Neural progenitor cell (in vitro differentiated cells): ENCODE measurements at regions not wholly inside any gene's neighbourhood (a gene's known extent, or its start where the extent isn't known, plus 50 kb on each side); places are given as distances from the start of the nearest gene placed in this dataset.
"Not testable (repeated sequence)": the region's sequence is repeated elsewhere in the genome, so short reads cannot be mapped to it uniquely, and the experiment has no call there.

ENCODE experiments used
- DNase-seq: peaks from one replicate; pipeline ENCODE4 v3.0.0-alpha.2; 2016; ENCODE audit warnings: low spot score
- H2AFZ ChIP-seq: fragments of 200-600 bp; sonication (generic); replicated peaks from 2 replicates; pipeline ENCODE4 v1.6.1; 2016; ENCODE audit warnings: antibody characterized with exemption
- H3F3A ChIP-seq: fragments of 200-600 bp; sonication (generic); 2 replicates; pipeline ENCODE4 v1.6.1; 2016; ENCODE audit warnings: antibody characterized with exemption, low read depth
- H3K27ac ChIP-seq: fragments of 200-600 bp; sonication (generic); 2 replicates; pipeline ENCODE4 v1.5.1; 2016; ENCODE audit warnings: mild to moderate bottlenecking
- H3K27me3 ChIP-seq: fragments of 200-600 bp; sonication (generic); 2 replicates; pipeline ENCODE4 v1.6.1; 2016; ENCODE audit warnings: mild to moderate bottlenecking, moderate library complexity
- H3K36me3 ChIP-seq: fragments of 200-600 bp; sonication (generic); 2 replicates; pipeline ENCODE4 v1.5.1; 2016
- H3K4me1 ChIP-seq: fragments of 200-600 bp; sonication (generic); 2 replicates; pipeline ENCODE4 v1.6.1; 2016; ENCODE audit warnings: mixed run types
- H3K4me2 ChIP-seq: fragments of 200-600 bp; sonication (generic); 2 replicates; pipeline ENCODE4 v1.6.1; 2016
- H3K4me3 ChIP-seq: fragments of 200-600 bp; sonication (generic); 2 replicates; pipeline ENCODE4 v1.5.1; 2016
- H3K79me2 ChIP-seq: fragments of 200-600 bp; sonication (generic); 2 replicates; pipeline ENCODE4 v1.6.1; 2016; ENCODE audit warnings: low read depth
- H3K9ac ChIP-seq: fragments of 200-600 bp; sonication (generic); 2 replicates; pipeline ENCODE4 v1.6.1; 2016
- H3K9me3 ChIP-seq: fragments of 200-600 bp; sonication (generic); 2 replicates; pipeline ENCODE4 v1.5.1; 2016; ENCODE audit warnings: low read depth
- H4K20me1 ChIP-seq: fragments of 200-600 bp; sonication (generic); 2 replicates; pipeline ENCODE4 v1.6.1; 2016; ENCODE audit warnings: low read depth
- H3K27ac Mint-ChIP-seq: 3 replicates; pipeline ENCODE4 v1.8.0; 2021; ENCODE audit warnings: mixed read lengths
- H3K27me3 Mint-ChIP-seq: 2 replicates; pipeline ENCODE4 v1.8.0; 2022; ENCODE audit warnings: low read depth, mild to moderate bottlenecking, inconsistent platforms, moderate library complexity, mixed read lengths; ENCODE audit not compliant: insufficient read depth
- H3K36me3 Mint-ChIP-seq: 3 replicates; pipeline ENCODE4 v1.8.0; 2021; ENCODE audit warnings: mixed read lengths
- H3K4me1 Mint-ChIP-seq: 3 replicates; pipeline ENCODE4 v1.8.0; 2021; ENCODE audit warnings: mixed read lengths
- H3K4me3 Mint-ChIP-seq: 3 replicates; pipeline ENCODE4 v1.8.0; 2021; ENCODE audit warnings: mild to moderate bottlenecking, moderate library complexity, mixed read lengths
- H3K9me3 Mint-ChIP-seq: 3 replicates; pipeline ENCODE4 v1.8.0; 2020; ENCODE audit warnings: mixed read lengths
- EZH2 ChIP-seq: fragments of 200-600 bp; sonication (generic); IDR thresholded peaks from 2 replicates; pipeline ENCODE4 v1.6.1; 2017; ENCODE audit warnings: antibody characterized with exemption, mild to moderate bottlenecking, moderate library complexity
- EZH2phosphoT487 ChIP-seq: fragments of 200-600 bp; sonication (generic); IDR thresholded peaks from 2 replicates; pipeline ENCODE4 v1.6.1; 2017; ENCODE audit warnings: antibody characterized with exemption
- TF ChIP-seq, protein P1 (sequence below): fragments of 200-600 bp; sonication (generic); IDR thresholded peaks from 2 replicates; pipeline ENCODE4 v1.5.1; 2017; ENCODE audit warnings: antibody characterized with exemption, mild to moderate bottlenecking

DNA sequence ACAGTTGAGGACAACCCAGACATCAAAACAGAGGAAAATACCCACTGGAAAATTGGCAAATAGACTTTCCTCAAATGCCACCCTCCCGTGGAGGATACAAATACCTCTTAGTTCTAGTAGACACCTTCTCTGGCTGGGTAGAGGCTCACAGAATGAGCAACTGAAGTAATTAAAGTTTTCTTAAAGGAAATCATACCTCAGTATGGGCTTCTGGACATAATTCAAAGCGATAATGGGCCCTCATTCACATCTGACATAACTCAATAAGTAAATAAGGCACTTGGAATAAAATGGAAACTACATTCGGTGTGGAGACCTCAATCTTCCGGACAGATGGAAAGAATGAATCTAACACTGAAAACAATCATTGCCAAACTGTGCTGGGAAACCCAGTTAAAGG lies 115.2 kb upstream of the PLCL2 start:
- Histone ChIP-seq H3K4me2 (no peak overlapping the region), H4K20me1 (no peaks in the 10 kb centered on the region), H3K36me3 (no peaks in the 10 kb centered on the region), H3K9me3 (no peaks in the 10 kb centered on the region), H2AFZ (no peak overlapping the region), H3K27me3 (no peaks in the 10 kb centered on the region), H3K79me2 (no peaks in the 10 kb centered on the region), H3K27ac (no peak overlapping the region), H3K9ac (no peak overlapping the region), H3K4me1 (peaks cover 33% of the 10 kb centered on the region), H3F3A (peaks cover 22% of the 10 kb centered on the region), H3K4me3 (no peak overlapping the region)
- TF ChIP-seq EZH2phosphoT487 (no peak), EZH2 (no peak)
- TF ChIP-seq, protein P1, sequence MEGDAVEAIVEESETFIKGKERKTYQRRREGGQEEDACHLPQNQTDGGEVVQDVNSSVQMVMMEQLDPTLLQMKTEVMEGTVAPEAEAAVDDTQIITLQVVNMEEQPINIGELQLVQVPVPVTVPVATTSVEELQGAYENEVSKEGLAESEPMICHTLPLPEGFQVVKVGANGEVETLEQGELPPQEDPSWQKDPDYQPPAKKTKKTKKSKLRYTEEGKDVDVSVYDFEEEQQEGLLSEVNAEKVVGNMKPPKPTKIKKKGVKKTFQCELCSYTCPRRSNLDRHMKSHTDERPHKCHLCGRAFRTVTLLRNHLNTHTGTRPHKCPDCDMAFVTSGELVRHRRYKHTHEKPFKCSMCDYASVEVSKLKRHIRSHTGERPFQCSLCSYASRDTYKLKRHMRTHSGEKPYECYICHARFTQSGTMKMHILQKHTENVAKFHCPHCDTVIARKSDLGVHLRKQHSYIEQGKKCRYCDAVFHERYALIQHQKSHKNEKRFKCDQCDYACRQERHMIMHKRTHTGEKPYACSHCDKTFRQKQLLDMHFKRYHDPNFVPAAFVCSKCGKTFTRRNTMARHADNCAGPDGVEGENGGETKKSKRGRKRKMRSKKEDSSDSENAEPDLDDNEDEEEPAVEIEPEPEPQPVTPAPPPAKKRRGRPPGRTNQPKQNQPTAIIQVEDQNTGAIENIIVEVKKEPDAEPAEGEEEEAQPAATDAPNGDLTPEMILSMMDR = no peak
- Mint-ChIP-seq H3K4me3 (no peak overlapping the region), H3K27me3 (no peaks in the 10 kb centered on the region), H3K9me3 (peaks cover 2% of the 10 kb centered on the region), H3K27ac (no peak overlapping the region), H3K4me1 (no peaks in the 10 kb centered on the region), H3K36me3 (no peaks in the 10 kb centered on the region)
- no peak for DNase-seq

DNA sequence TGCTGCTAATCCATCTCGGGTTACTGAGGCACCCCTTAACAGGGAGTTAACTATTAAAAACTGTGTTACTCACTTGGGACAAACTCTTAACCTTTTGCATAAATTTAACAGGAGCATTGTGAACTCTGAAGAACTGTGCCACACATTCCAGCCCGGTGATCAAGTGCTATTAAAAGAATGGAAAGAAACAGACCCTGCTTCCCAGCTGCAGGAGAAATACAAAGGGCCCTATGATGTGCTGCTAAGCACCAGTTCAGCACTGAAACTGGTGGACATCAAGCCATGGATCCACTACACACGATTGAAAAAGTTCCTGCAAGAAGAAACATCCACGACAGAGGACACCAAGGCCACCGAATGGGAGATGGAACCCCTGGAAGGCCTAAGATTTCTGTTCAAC lies 114.7 kb upstream of the PLCL2 start:
- TF ChIP-seq EZH2phosphoT487 (no peak), EZH2 (no peak)
- TF ChIP-seq, protein P1 = no peak
- peaks cover 17% of the 10 kb centered on the region for H3F3A ChIP-seq
- H3K27ac ChIP-seq = no peak overlapping the region
- peaks cover 28% of the 10 kb centered on the region for H3K4me1 ChIP-seq
- Mint-ChIP-seq H3K9me3 (peaks cover 2% of the 10 kb centered on the region), H3K27ac (no peak overlapping the region), H3K27me3 (no peaks in the 10 kb centered on the region), H3K36me3 (no peaks in the 10 kb centered on the region), H3K4me1 (no peaks in the 10 kb centered on the region), H3K4me3 (no peak overlapping the region)
- H2AFZ ChIP-seq = no peak overlapping the region
- no peaks in the 10 kb centered on the region for H3K9me3 ChIP-seq
- no peaks in the 10 kb centered on the region for H3K36me3 ChIP-seq
- H3K27me3 ChIP-seq = no peaks in the 10 kb centered on the region
- no peak overlapping the region for H3K4me3 ChIP-seq
- no peaks in the 10 kb centered on the region for H3K79me2 ChIP-seq
- H3K9ac ChIP-seq = no peak overlapping the region
- DNase-seq = no peak
- no peaks in the 10 kb centered on the region for H4K20me1 ChIP-seq
- no peak overlapping the region for H3K4me2 ChIP-seq

DNA sequence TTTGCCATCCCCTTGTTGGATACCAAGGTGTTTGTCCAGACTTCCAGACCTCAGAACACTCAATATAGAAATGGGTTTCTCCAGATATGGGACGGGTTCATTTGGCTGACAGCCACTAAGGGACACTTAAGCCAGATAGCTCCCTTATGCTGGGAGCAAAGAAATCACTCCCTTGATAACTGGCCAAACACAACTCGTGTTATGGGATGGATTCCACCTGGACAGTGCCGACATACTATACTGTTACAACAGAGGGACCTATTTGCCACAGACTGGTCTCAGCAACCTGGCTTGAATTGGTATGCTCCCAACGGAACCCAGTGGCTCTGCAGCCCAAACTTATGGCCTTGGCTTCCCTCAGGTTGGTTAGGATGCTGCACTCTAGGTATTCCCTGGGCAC lies 114.0 kb upstream of the PLCL2 start:
- Histone ChIP-seq H3K27ac (no peak overlapping the region), H2AFZ (no peak overlapping the region), H3K4me1 (peaks cover 27% of the 10 kb centered on the region), H3K4me3 (no peak overlapping the region), H3F3A (peaks cover 14% of the 10 kb centered on the region), H3K4me2 (no peak overlapping the region), H3K9ac (no peak overlapping the region), H3K79me2 (no peaks in the 10 kb centered on the region), H3K27me3 (no peaks in the 10 kb centered on the region), H3K36me3 (no peaks in the 10 kb centered on the region), H4K20me1 (no peaks in the 10 kb centered on the region), H3K9me3 (no peaks in the 10 kb centered on the region)
- Mint-ChIP-seq H3K27me3 (no peaks in the 10 kb centered on the region), H3K9me3 (peaks cover 2% of the 10 kb centered on the region), H3K4me1 (peaks cover 3% of the 10 kb centered on the region), H3K36me3 (no peaks in the 10 kb centered on the region), H3K27ac (no peak overlapping the region), H3K4me3 (no peak overlapping the region)
- no peak for DNase-seq
- TF ChIP-seq, protein P1 = no peak
- no peak for TF ChIP-seq EZH2phosphoT487
- TF ChIP-seq EZH2 = no peak

DNA sequence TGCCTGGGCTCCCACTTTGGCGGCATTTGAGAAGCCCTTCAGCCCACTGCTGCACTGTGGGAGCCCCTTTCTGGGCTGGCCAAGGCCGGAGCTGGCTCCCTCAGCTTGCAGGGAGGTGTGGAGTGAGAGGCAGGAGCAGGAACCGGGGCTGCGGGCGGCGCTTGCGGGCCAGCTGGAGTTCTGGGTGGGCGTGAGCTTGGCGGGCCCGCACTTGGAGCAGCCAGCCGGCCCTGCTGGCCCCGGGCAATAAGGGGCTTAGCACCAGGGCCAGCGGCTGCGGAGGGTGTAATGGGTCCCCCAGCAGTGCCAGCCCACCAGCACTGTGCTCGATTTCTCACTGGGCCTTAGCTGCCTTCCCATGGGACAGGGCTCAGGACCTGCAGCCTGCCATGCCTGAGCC lies 111.2 kb upstream of the PLCL2 start:
- not testable (repeated sequence) for H3K27ac Mint-ChIP-seq, H3K9me3 Mint-ChIP-seq, H3K9ac ChIP-seq, H3K4me2 ChIP-seq, H3K4me1 Mint-ChIP-seq, H3K4me3 ChIP-seq, H3K9me3 ChIP-seq, H3K36me3 ChIP-seq, H3K4me3 Mint-ChIP-seq, H3K79me2 ChIP-seq, H2AFZ ChIP-seq, DNase-seq, H3K27me3 ChIP-seq, H3K27ac ChIP-seq, H3K36me3 Mint-ChIP-seq, H3F3A ChIP-seq, H4K20me1 ChIP-seq, H3K27me3 Mint-ChIP-seq
- peaks cover 21% of the 10 kb centered on the region for H3K4me1 ChIP-seq

DNA sequence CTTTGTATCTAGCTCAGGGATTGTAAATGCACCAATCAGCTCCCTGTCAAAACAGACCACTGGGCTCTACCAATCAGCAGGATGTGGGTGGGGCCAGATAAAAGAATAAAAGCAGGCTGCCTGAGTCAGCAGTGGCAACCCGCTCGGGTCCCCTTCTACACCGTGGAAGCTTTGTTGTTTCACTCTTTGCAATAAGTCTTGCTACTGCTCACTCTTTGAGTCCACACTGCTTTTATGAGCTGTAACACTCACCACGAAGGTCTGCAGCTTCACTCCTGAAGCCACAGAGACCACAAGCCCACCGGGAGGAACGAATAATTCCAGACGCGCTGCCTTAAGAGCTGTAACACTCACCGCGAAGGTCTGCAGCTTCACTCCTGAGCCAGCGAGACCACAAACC lies 110.2 kb upstream of the PLCL2 start:
- not testable (repeated sequence) for H3K79me2 ChIP-seq, H3K4me2 ChIP-seq, H3K27me3 Mint-ChIP-seq, H3K27me3 ChIP-seq, H4K20me1 ChIP-seq, H3K4me3 Mint-ChIP-seq, H3K27ac ChIP-seq, H3K4me3 ChIP-seq, H3K36me3 Mint-ChIP-seq, H3K36me3 ChIP-seq, DNase-seq, H3K4me1 Mint-ChIP-seq, H2AFZ ChIP-seq, H3K9me3 ChIP-seq, H3K27ac Mint-ChIP-seq, H3F3A ChIP-seq, H3K9me3 Mint-ChIP-seq, H3K9ac ChIP-seq
- H3K4me1 ChIP-seq = peaks cover 12% of the 10 kb centered on the region
